Right lobe of liver (tissue), 6 donors: ENCODE measurements at regions not wholly inside any gene's neighbourhood (a gene's known extent, or its start where the extent isn't known, plus 50 kb on each side); places are given as distances from the start of the nearest gene placed in this dataset.

Experiments used
- ATAC-seq, 4 donors: fragments of 200-7000 bp; cut with Tn5 transposase; one replicate each; pipeline ENCODE4 v1.9.1; 2020; ENCODE audit warnings: mild to moderate bottlenecking in 4 of 4, moderate library complexity in 4 of 4
- DNase-seq, 3 donors: peaks; one replicate each; pipeline ENCODE4 v3.0.0-alpha.2; 2020
- H3K27ac ChIP-seq, 3 donors: fragments of 200-600 bp; one replicate each; pipeline ENCODE4 v1.8.0; 2022
- H3K27me3 ChIP-seq, 2 donors: fragments of 200-600 bp; one replicate each; pipeline ENCODE4 v1.8.0; 2022
- H3K36me3 ChIP-seq, 4 donors: fragments of 200-600 bp; sonication (generic) in 1 of 4; one replicate each; pipeline versions ENCODE4 v1.5.1 to v1.8.0; 2017 to 2022; ENCODE audit warnings: control low read depth in 1 of 4
- H3K4me1 ChIP-seq, 4 donors: fragments of 200-600 bp; sonication (generic) in 1 of 4; one replicate each; pipeline versions ENCODE4 v1.5.1 to v1.8.0; 2017 to 2022; ENCODE audit warnings: control low read depth in 1 of 4
- H3K4me3 ChIP-seq, 3 donors: fragments of 200-600 bp; one replicate each; pipeline ENCODE4 v1.8.0; 2022
- H3K9me3 ChIP-seq, 4 donors: fragments of 200-600 bp; sonication (generic) in 1 of 4; one replicate each; pipeline versions ENCODE4 v1.5.1 to v1.8.0; 2017 to 2022; ENCODE audit warnings: control low read depth in 1 of 4
- CTCF ChIP-seq, 4 donors: fragments of 200-600 bp in 3 of 4; fragments of 450-650 bp in 1 of 4; IDR thresholded peaks; one replicate each; pipeline versions ENCODE4 v1.5.1 to v1.8.0; 2016 to 2022; ENCODE audit warnings: antibody characterized with exemption in 4 of 4, mild to moderate bottlenecking in 2 of 4
- POLR2A ChIP-seq: fragments of 450-650 bp; IDR thresholded peaks from one replicate; pipeline ENCODE4 v1.6.1; 2017; ENCODE audit warnings: antibody characterized with exemption, mild to moderate bottlenecking
- WGBS: methylation state at CpG from one replicate; pipeline ENCODE4 v1.1.6; 2018; ENCODE audit warnings: low coverage, low lambda C conversion rate; ENCODE audit not compliant: insufficient coverage; ENCODE audit errors: missing lambda C conversion rate; 5-methylcytosine and 5-hydroxymethylcytosine counted together
- intact Hi-C, 2 donors: fragments of 100-400 bp; cut with DNase I; formaldehyde crosslinking; loops; one replicate each; pipeline versions ENCODE4 v1.11.2 to v1.14.1; 2022
- donor health status: DM: no; HTN: yes; CAD: no.
- donor health status: DM: no; HTN: no; CAD: no.
- donor health status: DM: no; HTN: no; CAD: no.
- donor health status: DM: no; HTN: yes; CAD: no.
- donor health status: DM: no; HTN: yes; CAD: no.

GRCh38 chr19:33878910-33879810 is 82.5 kb downstream of the KCTD15 start:
- no peak for DNase-seq
- no peak for TF ChIP-seq POLR2A
- Histone ChIP-seq H3K36me3 (no peaks in the 10 kb centered on the region), H3K4me3 (no peak overlapping the region), H3K4me1 (peaks cover 0 to 21% (median 4%) of the 10 kb centered on the region in 4 donors), H3K27ac (peak overlapping the region in 2 of 3 donors; percentile 32 to 41), H3K9me3 (no peaks in the 10 kb centered on the region), H3K27me3 (no peaks in the 10 kb centered on the region)
- no peak for ATAC-seq
- 81% methylated on average over 5 of the region's 11 CpGs for WGBS
- intact Hi-C loops = no loop called here

- WGBS = 37% methylated on average over 14 of the region's 15 CpGs
- DNase-seq = peak; percentile 35 to 86 (median 85)
- peak; percentile 64 to 88 (median 71) for ATAC-seq
Measured at GRCh38 chr19:33879818-33880575, 83.3 kb downstream of the KCTD15 start.

GRCh38 chr19:33883859-33884519 is 87.3 kb downstream of the KCTD15 start:
- ATAC-seq (peak; percentile 48 to 76 (median 72)), DNase-seq (peak in 2 of 3 donors; percentile 27 to 50)
- Histone ChIP-seq H3K27ac (no peak overlapping the region), H3K9me3 (no peaks in the 10 kb centered on the region), H3K4me3 (peak overlapping the region in 1 of 3 donors; percentile 7), H3K27me3 (no peaks in the 10 kb centered on the region), H3K36me3 (no peaks in the 10 kb centered on the region), H3K4me1 (peaks cover 0 to 10% (median 0%) of the 10 kb centered on the region in 4 donors)
- TF ChIP-seq POLR2A (no peak), CTCF (IDR thresholded peaks at IDR 0.05) (no peak)
- 3% methylated on average over 7 of the region's 12 CpGs for WGBS
- intact Hi-C loops = no loop called here

More at GRCh38 chr19:33879818-33880575, 83.3 kb downstream of the KCTD15 start:
- Histone ChIP-seq H3K4me1 (peaks cover 0 to 21% (median 4%) of the 10 kb centered on the region in 4 donors), H3K4me3 (no peak overlapping the region), H3K27ac (peak overlapping the region; percentile 15 to 41 (median 32)), H3K27me3 (no peaks in the 10 kb centered on the region), H3K9me3 (no peaks in the 10 kb centered on the region), H3K36me3 (no peaks in the 10 kb centered on the region)
- TF ChIP-seq CTCF (IDR thresholded peaks at IDR 0.05) (no peak), POLR2A (no peak)
- intact Hi-C loops = no loop called here

GRCh38 chr19:33885236-33885635 is 88.6 kb downstream of the KCTD15 start:
- Histone ChIP-seq H3K27me3 (no peaks in the 10 kb centered on the region), H3K4me3 (no peak overlapping the region), H3K4me1 (no peaks in the 10 kb centered on the region), H3K9me3 (no peaks in the 10 kb centered on the region), H3K36me3 (no peaks in the 10 kb centered on the region), H3K27ac (no peak overlapping the region)
- intact Hi-C loops = no loop called here
- ATAC-seq (no peak), DNase-seq (no peak)
- TF ChIP-seq POLR2A (no peak), CTCF (IDR thresholded peaks at IDR 0.05) (no peak)
- WGBS = 57% methylated on average over 6 of the region's 6 CpGs
